ENCODE measurements at regions not wholly inside any gene's neighbourhood (a gene's known extent, or its start where the extent isn't known, plus 50 kb on each side); places are given as distances from the start of the nearest gene placed in this dataset.

DNA sequence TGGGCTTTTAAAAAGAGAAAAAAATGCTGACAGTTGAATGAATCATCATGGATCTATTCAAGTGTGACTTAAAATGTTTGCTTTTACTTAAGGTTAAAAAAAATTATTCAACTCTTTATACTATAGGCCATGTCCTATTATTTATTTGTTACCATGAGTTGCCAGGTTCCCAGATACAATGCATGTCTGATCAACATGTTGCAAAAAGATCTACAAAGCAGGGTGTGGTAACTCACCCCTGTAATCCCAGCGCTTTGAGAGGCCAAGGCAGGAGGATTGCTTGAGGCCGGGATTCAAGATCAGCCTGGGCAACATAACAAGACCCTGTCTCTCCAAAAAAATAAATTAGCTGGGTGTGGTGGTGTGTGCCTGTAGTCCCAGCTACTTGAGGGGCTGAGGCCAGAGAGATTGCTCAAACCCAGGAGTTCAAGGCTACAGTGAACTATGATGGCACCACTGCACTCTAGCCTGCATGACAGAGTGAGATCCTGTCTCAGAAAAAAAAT is 460.8 kb downstream of the BCAT1 start:
- Mint-ChIP-seq H3K27ac (no peak overlapping the region), H3K4me1 (peaks cover 16% of the 10 kb centered on the region), H3K9me3 (ENCODE audit: insufficient read depth) (no peaks in the 10 kb centered on the region), H3K27me3 (no peaks in the 10 kb centered on the region), H3K4me3 (no peak overlapping the region)
- TF ChIP-seq EZH2 (IDR thresholded peaks at IDR 0.05; ENCODE audit: borderline replicate concordance, insufficient read depth, low read depth, low read length, poor library complexity, severe bottlenecking) (no peak), CTCF (IDR thresholded peaks at IDR 0.05) (no peak)
- H3K4me3 ChIP-seq (ENCODE audit: control extremely low read depth in 1 of 5, extremely low read depth in 1 of 5, insufficient read depth in 1 of 5, low read depth in 2 of 5, low read length in 4 of 5), result no peak overlapping the region
- no peaks in the 10 kb centered on the region for H3K27me3 ChIP-seq (replicated peaks in 1 of 4; ENCODE audit: control extremely low read depth in 1 of 4, control insufficient read depth in 3 of 4, insufficient read depth in 4 of 4, low read length in 3 of 4)
- no peak overlapping the region for H3K9ac ChIP-seq (ENCODE audit: low read length)
- H2AFZ ChIP-seq (ENCODE audit: insufficient read depth, low read depth, low read length, poor library complexity, severe bottlenecking), result no peak overlapping the region
- no CpG with 5 or more reads among the region's 2 CpGs for WGBS (ENCODE audit: insufficient coverage)
- ChIA-PET POLR2A (no interaction called here), CTCF (interaction anchor here (1.4 kb wide), 1 partner anchor 10 kb away, joined by 6 read pairs; no protein-coding TSS in a partner anchor)
- intact Hi-C loops (cut with micrococcal nuclease), result no loop called here
- no peaks in the 10 kb centered on the region for H4K20me1 ChIP-seq (ENCODE audit: control insufficient read depth, insufficient read depth, low read length, poor library complexity, severe bottlenecking)
- H3K9me3 ChIP-seq (ENCODE audit: control extremely low read depth in 1 of 3, control insufficient read depth in 2 of 3, insufficient read depth in 1 of 3, low read length in 2 of 3), result no peaks in the 10 kb centered on the region
- no peaks in the 10 kb centered on the region for H3K36me3 ChIP-seq (replicated peaks in 1 of 2; ENCODE audit: control extremely low read depth in 1 of 2, control insufficient read depth in 1 of 2, extremely low read depth in 1 of 2, insufficient read depth in 2 of 2, low read length in 1 of 2)
- H3K79me2 ChIP-seq (ENCODE audit: control insufficient read depth, insufficient read depth, low read length), result no peaks in the 10 kb centered on the region
- ATAC-seq (ENCODE audit: low read depth), result no peak
- H3K4me1 ChIP-seq (ENCODE audit: control insufficient read depth in 2 of 2, insufficient read depth in 2 of 2, low read length in 2 of 2), result peaks cover 0 to 10% of the 10 kb centered on the region in 2 donors
- DNase-seq, result no peak
- H3K4me2 ChIP-seq (replicated peaks; ENCODE audit: low read depth, low read length, poor library complexity, severe bottlenecking), result no peak overlapping the region
- no peak overlapping the region for H3K27ac ChIP-seq (ENCODE audit: low read length in 2 of 2)

- Histone ChIP-seq H3K79me2 (ENCODE audit: control insufficient read depth, insufficient read depth, low read length) (no peaks in the 10 kb centered on the region), H3K27ac (ENCODE audit: low read length in 2 of 2) (no peak overlapping the region), H3K4me3 (ENCODE audit: control extremely low read depth in 1 of 5, extremely low read depth in 1 of 5, insufficient read depth in 1 of 5, low read depth in 2 of 5, low read length in 4 of 5) (no peak overlapping the region), H3K27me3 (replicated peaks in 1 of 4; ENCODE audit: control extremely low read depth in 1 of 4, control insufficient read depth in 3 of 4, insufficient read depth in 4 of 4, low read length in 3 of 4) (no peaks in the 10 kb centered on the region), H4K20me1 (ENCODE audit: control insufficient read depth, insufficient read depth, low read length, poor library complexity, severe bottlenecking) (no peaks in the 10 kb centered on the region), H3K9ac (ENCODE audit: low read length) (no peak overlapping the region), H3K36me3 (replicated peaks in 1 of 2; ENCODE audit: control extremely low read depth in 1 of 2, control insufficient read depth in 1 of 2, extremely low read depth in 1 of 2, insufficient read depth in 2 of 2, low read length in 1 of 2) (no peaks in the 10 kb centered on the region), H2AFZ (ENCODE audit: insufficient read depth, low read depth, low read length, poor library complexity, severe bottlenecking) (no peak overlapping the region), H3K4me2 (replicated peaks; ENCODE audit: low read depth, low read length, poor library complexity, severe bottlenecking) (no peak overlapping the region), H3K9me3 (ENCODE audit: control extremely low read depth in 1 of 3, control insufficient read depth in 2 of 3, insufficient read depth in 1 of 3, low read length in 2 of 3) (no peaks in the 10 kb centered on the region), H3K4me1 (ENCODE audit: control insufficient read depth in 2 of 2, insufficient read depth in 2 of 2, low read length in 2 of 2) (peaks cover 0 to 10% of the 10 kb centered on the region in 2 donors)
- ChIA-PET CTCF (interaction anchor here (1.4 kb wide), 1 partner anchor 11 kb away, joined by 6 read pairs; no protein-coding TSS in a partner anchor), POLR2A (no interaction called here)
- Mint-ChIP-seq H3K4me1 (peaks cover 15% of the 10 kb centered on the region), H3K9me3 (ENCODE audit: insufficient read depth) (no peaks in the 10 kb centered on the region), H3K27ac (no peak overlapping the region), H3K27me3 (no peaks in the 10 kb centered on the region), H3K4me3 (no peak overlapping the region)
- DNase-seq (no peak), ATAC-seq (ENCODE audit: low read depth) (no peak)
- TF ChIP-seq CTCF (IDR thresholded peaks at IDR 0.05) (no peak), EZH2 (IDR thresholded peaks at IDR 0.05; ENCODE audit: borderline replicate concordance, insufficient read depth, low read depth, low read length, poor library complexity, severe bottlenecking) (no peak)
- intact Hi-C loops (cut with micrococcal nuclease), result no loop called here
- no CpG with 5 or more reads among the region's 3 CpGs for WGBS (ENCODE audit: insufficient coverage)
Observed at GRCh38 chr12:24487606-24488005, 461.3 kb downstream of the BCAT1 start.
